PFSK-1 (cell line): ENCODE measurements at regions not wholly inside any gene's neighbourhood (a gene's known extent, or its start where the extent isn't known, plus 50 kb on each side); places are given as distances from the start of the nearest gene placed in this dataset.

Source experiments
- POLR2AphosphoS5 ChIP-seq: IDR thresholded peaks from 2 replicates; pipeline ENCODE4 v1.6.1; 2012; ENCODE audit warnings: low read depth, mild to moderate bottlenecking, control low read depth, low read length, moderate library complexity
- REST ChIP-seq, 2 experiments: IDR thresholded peaks; 2 replicates each; pipeline versions ENCODE4 v1.6.1 to v1.8.0; 2011 to 2012; ENCODE audit warnings: low read depth in 2 of 2, low read length in 2 of 2, control low read depth in 1 of 2, inconsistent platforms in 1 of 2, mild to moderate bottlenecking in 1 of 2, moderate library complexity in 1 of 2; ENCODE audit not compliant: insufficient read depth in 1 of 2
- SIN3A ChIP-seq: IDR thresholded peaks from 2 replicates; pipeline ENCODE4 v1.6.1; 2012; ENCODE audit warnings: mild to moderate bottlenecking, low read length, moderate library complexity, borderline replicate concordance; ENCODE audit not compliant: insufficient read depth
- TAF1 ChIP-seq: IDR thresholded peaks from 2 replicates; pipeline ENCODE4 v1.6.1; 2012; ENCODE audit warnings: low read length, control low read depth, borderline replicate concordance; ENCODE audit not compliant: insufficient read depth

- no peak for TF ChIP-seq REST (IDR thresholded peaks at IDR 0.05; ENCODE audit: insufficient read depth in 1 of 2, low read depth in 2 of 2, low read length in 2 of 2)
- TF ChIP-seq TAF1: no peak
- TF ChIP-seq POLR2AphosphoS5: no peak
- no peak for TF ChIP-seq SIN3A
These were observed 808.9 kb upstream of the RAB6C start for GRCh38 chr2:129170570-129170969.
